ENCODE measurements at regions not wholly inside any gene's neighbourhood (a gene's known extent, or its start where the extent isn't known, plus 50 kb on each side); places are given as distances from the start of the nearest gene placed in this dataset.

GRCh38 chr1:221161571-221162041 lies 282.4 kb downstream of the HLX start:
- TF ChIP-seq CTCF (IDR thresholded peaks at IDR 0.05; ENCODE audit: low read depth, low read length) = no peak

GRCh38 chr1:221162352-221162751 lies 283.1 kb downstream of the HLX start:
- no peak overlapping the region for H3K4me3 ChIP-seq (ENCODE audit: low read depth, low read length)
- no peak for TF ChIP-seq CTCF (IDR thresholded peaks at IDR 0.05; ENCODE audit: low read depth, low read length)

More at GRCh38 chr1:221161571-221162041, 282.4 kb downstream of the HLX start:
- no peak overlapping the region for H3K4me3 ChIP-seq (ENCODE audit: low read depth, low read length)

GRCh38 chr1:221162939-221163338 lies 283.7 kb downstream of the HLX start:
- no peak for TF ChIP-seq CTCF (IDR thresholded peaks at IDR 0.05; ENCODE audit: low read depth, low read length)
- H3K4me3 ChIP-seq (ENCODE audit: low read depth, low read length) = no peak overlapping the region

- TF ChIP-seq CTCF (IDR thresholded peaks at IDR 0.05; ENCODE audit: low read depth, low read length) = no peak
- H3K4me3 ChIP-seq (ENCODE audit: low read depth, low read length) = no peak overlapping the region
These were observed 284.8 kb downstream of the HLX start for GRCh38 chr1:221164029-221164428.

- no peak for TF ChIP-seq CTCF (IDR thresholded peaks at IDR 0.05; ENCODE audit: low read depth, low read length)
- H3K4me3 ChIP-seq (ENCODE audit: low read depth, low read length) = no peak overlapping the region
These were observed 286.0 kb downstream of the HLX start for GRCh38 chr1:221164951-221165838.

- TF ChIP-seq CTCF (IDR thresholded peaks at IDR 0.05; ENCODE audit: low read depth, low read length) = no peak
- no peak overlapping the region for H3K4me3 ChIP-seq (ENCODE audit: low read depth, low read length)
These were observed 286.7 kb downstream of the HLX start for GRCh38 chr1:221165839-221166500.
